HG03097 (cell line): ENCODE measurements at regions not wholly inside any gene's neighbourhood (a gene's known extent, or its start where the extent isn't known, plus 50 kb on each side); places are given as distances from the start of the nearest gene placed in this dataset.
"Not testable (repeated sequence)": the region's sequence is repeated elsewhere in the genome, so short reads cannot be mapped to it uniquely, and the experiment has no call there.

Source experiments
- ATAC-seq: cut with Tn5 transposase; IDR thresholded peaks from one replicate; pipeline ENCODE4 v1.9.1; 2021; ENCODE audit not compliant: unreplicated experiment, low FRiP score

GRCh38 chr9:89850631-89851325, 246.0 kb downstream of the GADD45G start:
- ATAC-seq: no peak

GRCh38 chr9:89853161-89853560, 248.3 kb downstream of the GADD45G start:
- no peak for ATAC-seq

- no peak for ATAC-seq
Observed at GRCh38 chr9:89853931-89854330, 249.1 kb downstream of the GADD45G start.

DNA sequence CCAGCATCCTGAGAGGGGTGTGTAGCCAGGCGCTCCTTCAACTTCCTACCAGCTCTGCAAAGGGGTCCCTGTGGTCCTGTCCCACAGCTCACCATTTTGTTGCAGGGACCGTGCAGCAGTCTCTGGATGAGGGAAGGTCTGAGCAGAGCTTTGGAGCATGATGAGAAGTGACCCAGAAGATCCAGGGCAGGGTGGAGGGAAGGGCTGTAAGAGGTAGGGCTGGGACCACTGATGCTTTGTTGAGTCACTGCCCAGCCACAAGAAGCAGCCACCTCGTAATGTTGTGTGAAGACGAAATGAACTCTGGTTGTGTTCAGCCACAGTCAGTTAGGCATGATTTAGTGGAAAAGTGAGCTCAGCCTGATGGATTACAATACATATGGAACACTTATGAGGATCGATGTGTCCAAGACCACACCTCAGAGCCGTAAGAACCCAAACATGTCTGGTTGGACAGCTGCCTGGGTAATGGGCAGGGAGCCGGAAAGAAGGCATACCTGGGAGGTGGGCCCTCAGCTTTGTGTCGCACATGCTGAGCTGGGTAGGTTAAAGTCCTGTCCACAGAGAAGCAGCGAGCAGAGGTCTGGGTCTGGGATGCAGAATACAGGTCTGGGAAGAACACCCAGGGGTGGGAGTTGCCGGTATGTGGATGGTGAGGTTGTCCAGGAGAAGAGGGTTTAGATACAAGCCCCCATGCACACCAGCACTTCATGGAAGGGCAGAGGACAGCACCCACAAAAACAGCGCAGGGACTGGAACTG, 250.1 kb downstream of the GADD45G start:
- no peak for ATAC-seq

GRCh38 chr9:89856296-89856695, 251.5 kb downstream of the GADD45G start:
- not testable (repeated sequence) for ATAC-seq

DNA sequence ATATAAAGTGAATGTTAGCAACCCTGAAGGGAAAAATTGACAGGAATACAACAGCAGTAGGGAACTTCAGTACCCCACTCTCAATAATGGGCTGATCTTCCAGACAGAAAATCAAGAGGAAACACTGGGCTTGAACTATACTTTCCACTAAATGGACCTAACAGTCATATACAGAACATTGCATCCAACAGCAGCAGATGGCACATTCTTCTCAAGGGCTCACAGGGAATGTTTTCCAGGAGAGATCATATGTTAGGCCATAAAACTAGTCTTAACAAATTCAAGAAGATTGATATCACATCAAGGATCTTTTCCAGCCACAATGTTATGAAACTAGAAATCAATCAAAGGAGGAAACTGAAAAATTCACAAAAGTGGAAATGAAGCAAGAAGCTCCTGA, 252.1 kb downstream of the GADD45G start:
- not testable (repeated sequence) for ATAC-seq

GRCh38 chr9:89859842-89860241, 255.0 kb downstream of the GADD45G start:
- not testable (repeated sequence) for ATAC-seq

DNA sequence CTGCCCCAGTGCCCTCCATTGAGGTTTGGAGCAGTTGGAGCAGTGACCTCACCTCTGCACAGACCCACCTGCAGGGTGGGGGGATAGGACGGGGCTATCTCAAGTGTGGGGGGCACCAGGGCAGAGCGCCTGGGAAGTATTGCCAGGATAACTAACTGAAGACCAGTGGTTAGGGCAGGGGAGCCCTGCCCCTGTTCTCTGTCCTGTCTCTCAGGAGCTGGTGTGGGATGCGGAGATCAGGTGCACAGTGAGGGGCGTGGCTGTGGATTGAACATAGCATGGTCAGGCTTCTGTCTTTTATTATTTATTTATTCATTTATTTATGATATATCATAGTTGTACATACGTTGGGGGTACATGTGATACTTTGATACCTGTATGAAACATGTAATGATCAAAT, 256.6 kb downstream of the GADD45G start:
- ATAC-seq: not testable (repeated sequence)

DNA sequence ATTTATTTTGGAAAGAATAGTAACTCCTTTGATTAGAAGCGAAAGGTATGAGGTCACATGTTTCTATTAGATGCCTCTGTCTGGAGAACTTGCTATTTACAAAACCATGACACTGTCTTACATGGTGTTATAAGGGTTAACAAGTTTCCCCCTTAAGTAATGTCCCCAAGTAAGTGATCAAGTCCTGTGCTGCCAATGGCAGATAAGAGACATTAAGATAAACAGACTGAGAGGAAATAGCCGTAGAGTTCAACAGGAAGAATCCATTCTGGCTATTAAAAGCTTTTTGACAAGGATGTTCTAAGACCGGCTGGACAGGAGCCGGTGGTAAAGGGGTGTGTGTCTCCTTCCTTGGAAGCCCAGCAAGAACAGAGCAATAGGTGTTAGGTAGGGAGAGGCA, 257.5 kb downstream of the GADD45G start:
- no peak for ATAC-seq

DNA sequence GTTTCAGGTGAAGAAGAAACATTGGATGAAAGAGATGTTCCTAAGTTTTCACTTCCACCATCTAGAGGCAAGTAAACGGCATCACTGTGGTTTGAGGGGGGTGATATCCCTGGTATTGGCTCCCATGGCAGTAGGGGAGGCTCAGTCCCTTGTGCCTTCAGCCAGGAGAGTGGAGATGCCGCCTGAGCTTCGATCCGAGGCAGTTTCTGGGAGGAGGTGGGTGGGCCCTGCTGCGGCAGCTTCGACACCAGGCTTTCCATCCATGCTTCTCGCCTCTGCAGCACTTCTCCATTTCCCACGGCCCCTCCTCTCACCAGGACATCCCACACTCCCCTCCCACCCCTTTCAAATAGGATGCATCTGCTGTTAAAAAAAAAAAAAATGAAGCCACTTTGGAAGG, 258.3 kb downstream of the GADD45G start:
- no peak for ATAC-seq

- no peak for ATAC-seq
Observed at GRCh38 chr9:89863837-89864236, 259.0 kb downstream of the GADD45G start.

GRCh38 chr9:89864257-89864656, 259.4 kb downstream of the GADD45G start:
- no peak for ATAC-seq

GRCh38 chr9:89864731-89865130, 259.9 kb downstream of the GADD45G start:
- no peak for ATAC-seq

DNA sequence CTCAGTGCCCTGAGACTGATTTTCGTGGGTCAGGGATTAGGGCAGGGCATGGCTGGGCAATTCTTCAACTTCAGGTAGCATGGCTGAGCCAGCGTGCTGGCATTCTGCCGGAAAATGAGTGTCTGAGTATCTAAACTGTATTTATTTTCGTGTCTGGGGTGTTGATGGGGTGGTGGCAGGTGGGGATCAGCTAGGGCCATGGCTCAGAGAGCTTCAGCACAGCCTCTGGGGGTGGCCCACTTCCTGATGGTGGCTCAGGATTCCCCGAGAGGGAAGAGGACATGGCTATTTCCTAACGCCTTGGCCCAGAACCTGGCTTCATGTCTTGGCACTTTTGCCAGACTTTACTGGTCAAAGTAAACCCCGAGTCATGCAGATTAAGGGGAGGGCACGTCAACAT, 260.5 kb downstream of the GADD45G start:
- no peak for ATAC-seq

DNA sequence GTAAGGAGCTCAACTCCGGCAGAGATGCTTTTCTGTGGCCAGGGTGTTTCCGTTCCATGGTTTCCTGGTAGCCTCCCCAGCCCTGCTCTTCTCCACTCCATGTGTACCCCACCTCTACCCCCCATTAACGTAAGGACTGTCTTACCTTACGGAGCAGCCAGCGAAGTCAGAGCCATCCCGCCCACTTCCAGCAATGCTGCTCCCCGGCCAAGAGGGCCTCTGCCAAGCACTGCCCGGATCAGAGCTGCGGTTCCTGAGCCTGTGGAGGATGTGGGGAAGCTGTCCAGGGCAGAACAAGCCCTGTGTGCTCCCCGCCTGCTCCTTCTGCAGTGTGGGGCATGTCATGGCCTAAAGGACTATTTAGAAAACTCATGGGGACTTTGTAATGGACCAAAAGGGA, 261.2 kb downstream of the GADD45G start:
- no peak for ATAC-seq

- no peak for ATAC-seq
Observed at GRCh38 chr9:89866701-89867100, 261.9 kb downstream of the GADD45G start.

DNA sequence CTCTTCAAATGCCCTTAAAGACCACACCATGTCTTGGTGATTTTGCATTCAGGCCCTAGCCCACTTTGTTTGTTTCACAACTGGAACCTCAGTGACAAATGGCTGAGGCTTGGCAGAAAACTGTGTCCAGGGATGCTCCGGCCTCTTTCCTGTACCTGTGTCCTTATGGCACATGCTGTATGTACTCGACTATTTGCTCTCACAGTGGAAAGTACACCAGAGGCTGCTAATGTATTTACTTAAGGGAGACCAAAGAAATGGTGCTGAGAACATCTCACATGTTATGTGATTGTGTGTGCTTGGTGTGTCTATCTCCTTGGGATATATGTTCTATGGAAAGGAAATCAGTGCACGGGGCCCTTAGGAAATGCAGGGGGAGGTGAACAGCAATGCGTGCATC, 263.3 kb downstream of the GADD45G start:
- no peak for ATAC-seq

- no peak for ATAC-seq
Observed at GRCh38 chr9:89869793-89870580, 265.2 kb downstream of the GADD45G start.

GRCh38 chr9:89871871-89872331, 267.1 kb downstream of the GADD45G start:
- no peak for ATAC-seq

- ATAC-seq: no peak
Observed at GRCh38 chr9:89872426-89872912, 267.7 kb downstream of the GADD45G start.
